PC-9 (cell line): ENCODE measurements at regions not wholly inside any gene's neighbourhood (a gene's known extent, or its start where the extent isn't known, plus 50 kb on each side); places are given as distances from the start of the nearest gene placed in this dataset.

Experiments used
- BruUV-seq: library from RNA; stranded (reverse); fragments of 400-500 nt; replicated peaks from 2 replicates; lab custom pipeline; 2021; lab: Mats Ljungman, UMichigan
- CTCF ChIA-PET: fragments of 300-600 bp; sonication (Branson Sonifier 250); formaldehyde crosslinking; loops from one replicate; lab custom pipeline; 2022; ENCODE audit warnings: antibody characterized with exemption; lab: Charles Lee
- POLR2A ChIA-PET: fragments of 300-600 bp; sonication (Branson Sonifier 250); formaldehyde crosslinking; loops from one replicate; lab custom pipeline; 2022; ENCODE audit warnings: antibody characterized with exemption; ENCODE audit not compliant: unreplicated experiment; lab: Charles Lee
- DNase-seq, 2 experiments: peaks; one replicate each; pipeline versions ENCODE4 v3.0.0 to v3.0.0-alpha.2; 2015 to 2022; ENCODE audit warnings: mixed read lengths in 1 of 2
- H2AFZ ChIP-seq: fragments of 200-600 bp; sonication (generic); 2 replicates; pipeline ENCODE4 v1.8.1; 2017; ENCODE audit warnings: antibody characterized with exemption
- H3F3A ChIP-seq: fragments of 200-600 bp; sonication (generic); 2 replicates; pipeline ENCODE4 v1.8.1; 2017; ENCODE audit warnings: antibody characterized with exemption, mild to moderate bottlenecking, low read depth; ENCODE audit not compliant: insufficient read depth
- H3K27ac ChIP-seq: fragments of 200-600 bp; sonication (generic); 2 replicates; pipeline ENCODE4 v1.6.1; 2016; ENCODE audit warnings: mixed run types
- H3K27me3 ChIP-seq: fragments of 200-600 bp; sonication (generic); 2 replicates; pipeline ENCODE4 v1.6.1; 2016; ENCODE audit warnings: low read depth, mixed run types; ENCODE audit not compliant: insufficient read depth
- H3K36me3 ChIP-seq: fragments of 200-600 bp; sonication (generic); 2 replicates; pipeline ENCODE4 v1.6.1; 2016; ENCODE audit warnings: low read depth, mixed run types
- H3K4me1 ChIP-seq: fragments of 200-600 bp; sonication (generic); replicated peaks from 2 replicates; pipeline ENCODE4 v1.6.1; 2016; ENCODE audit warnings: mixed run types; ENCODE audit not compliant: insufficient read depth
- H3K4me2 ChIP-seq: fragments of 200-600 bp; sonication (generic); 2 replicates; pipeline ENCODE4 v1.6.1; 2017; ENCODE audit warnings: mixed run types
- H3K4me3 ChIP-seq: fragments of 200-600 bp; sonication (generic); 2 replicates; pipeline ENCODE4 v1.6.1; 2016; ENCODE audit warnings: mixed run types
- H3K79me2 ChIP-seq: fragments of 200-600 bp; sonication (generic); 2 replicates; pipeline ENCODE4 v1.6.1; 2017; ENCODE audit warnings: low read depth, mixed run types
- H3K9me2 ChIP-seq: fragments of 200-600 bp; sonication (generic); 2 replicates; pipeline ENCODE4 v1.8.1; 2017; ENCODE audit warnings: mild to moderate bottlenecking; ENCODE audit not compliant: insufficient read depth
- H3K9me3 ChIP-seq: fragments of 200-600 bp; sonication (generic); 2 replicates; pipeline ENCODE4 v1.8.1; 2016; ENCODE audit warnings: low read depth; ENCODE audit not compliant: insufficient read depth
- H4K20me1 ChIP-seq: fragments of 200-600 bp; sonication (generic); 2 replicates; pipeline ENCODE4 v1.8.1; 2017; ENCODE audit not compliant: insufficient read depth
- EZH2 ChIP-seq: fragments of 200-600 bp; sonication (generic); IDR thresholded peaks from 2 replicates; pipeline ENCODE4 v1.8.0; 2017; ENCODE audit warnings: antibody characterized with exemption, low read depth
- intact Hi-C: fragments of 100-400 bp; cut with micrococcal nuclease; formaldehyde crosslinking; loops from one replicate; pipeline ENCODE4 v1.10.0; 2022; ENCODE audit not compliant: unreplicated experiment
- TF ChIP-seq, protein P1 (sequence below): fragments of 200-600 bp; sonication (generic); conservative IDR thresholded peaks from 2 replicates; pipeline ENCODE4 v1.6.1; 2017; ENCODE audit warnings: mixed run types, antibody characterized with exemption, mild to moderate bottlenecking, moderate library complexity

DNA sequence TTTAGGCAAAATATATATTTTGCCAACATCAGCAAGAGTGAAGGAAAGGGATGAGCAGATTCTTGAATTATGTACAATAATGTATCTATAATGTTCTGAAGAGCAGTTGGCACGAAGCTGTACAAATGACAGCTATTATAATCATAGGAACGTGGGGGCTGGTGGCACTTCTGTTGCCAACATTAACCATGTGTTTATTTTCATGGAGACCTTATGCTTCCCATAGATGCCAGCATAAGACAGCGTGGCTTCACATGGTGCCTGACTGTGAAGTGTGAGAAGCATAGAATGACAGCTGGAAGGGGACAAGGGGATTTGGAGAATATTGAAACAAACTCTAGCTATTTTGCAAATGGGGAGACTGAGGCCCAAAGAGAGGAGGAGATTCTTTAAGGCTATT lies 52.6 kb upstream of the ATP10B start:
- H4K20me1 ChIP-seq, result no peaks in the 10 kb centered on the region; the same call in 1 of the 2 replicates
- no peaks in the 10 kb centered on the region for H3K9me3 ChIP-seq
- H3K27ac ChIP-seq, result no peak overlapping the region
- DNase-seq, result no peak
- H3K36me3 ChIP-seq, result no peaks in the 10 kb centered on the region
- POLR2A ChIA-PET, result no interaction called here
- CTCF ChIA-PET, result no interaction called here
- no peak overlapping the region for H3K4me3 ChIP-seq
- H3K4me2 ChIP-seq, result no peak overlapping the region
- no peaks in the 10 kb centered on the region for H3K79me2 ChIP-seq
- no peak for TF ChIP-seq EZH2
- TF ChIP-seq, protein P1, sequence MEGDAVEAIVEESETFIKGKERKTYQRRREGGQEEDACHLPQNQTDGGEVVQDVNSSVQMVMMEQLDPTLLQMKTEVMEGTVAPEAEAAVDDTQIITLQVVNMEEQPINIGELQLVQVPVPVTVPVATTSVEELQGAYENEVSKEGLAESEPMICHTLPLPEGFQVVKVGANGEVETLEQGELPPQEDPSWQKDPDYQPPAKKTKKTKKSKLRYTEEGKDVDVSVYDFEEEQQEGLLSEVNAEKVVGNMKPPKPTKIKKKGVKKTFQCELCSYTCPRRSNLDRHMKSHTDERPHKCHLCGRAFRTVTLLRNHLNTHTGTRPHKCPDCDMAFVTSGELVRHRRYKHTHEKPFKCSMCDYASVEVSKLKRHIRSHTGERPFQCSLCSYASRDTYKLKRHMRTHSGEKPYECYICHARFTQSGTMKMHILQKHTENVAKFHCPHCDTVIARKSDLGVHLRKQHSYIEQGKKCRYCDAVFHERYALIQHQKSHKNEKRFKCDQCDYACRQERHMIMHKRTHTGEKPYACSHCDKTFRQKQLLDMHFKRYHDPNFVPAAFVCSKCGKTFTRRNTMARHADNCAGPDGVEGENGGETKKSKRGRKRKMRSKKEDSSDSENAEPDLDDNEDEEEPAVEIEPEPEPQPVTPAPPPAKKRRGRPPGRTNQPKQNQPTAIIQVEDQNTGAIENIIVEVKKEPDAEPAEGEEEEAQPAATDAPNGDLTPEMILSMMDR, result no peak
- no peaks in the 10 kb centered on the region for H3K27me3 ChIP-seq
- no peaks in the 10 kb centered on the region for H3F3A ChIP-seq
- no peaks in the 10 kb centered on the region for H3K4me1 ChIP-seq
- H2AFZ ChIP-seq, result no peak overlapping the region
- BruUV-seq, result no TSS peak
- no peaks in the 10 kb centered on the region; the same call in none of the 2 replicates for H3K9me2 ChIP-seq
- intact Hi-C loops, result no loop called here

DNA sequence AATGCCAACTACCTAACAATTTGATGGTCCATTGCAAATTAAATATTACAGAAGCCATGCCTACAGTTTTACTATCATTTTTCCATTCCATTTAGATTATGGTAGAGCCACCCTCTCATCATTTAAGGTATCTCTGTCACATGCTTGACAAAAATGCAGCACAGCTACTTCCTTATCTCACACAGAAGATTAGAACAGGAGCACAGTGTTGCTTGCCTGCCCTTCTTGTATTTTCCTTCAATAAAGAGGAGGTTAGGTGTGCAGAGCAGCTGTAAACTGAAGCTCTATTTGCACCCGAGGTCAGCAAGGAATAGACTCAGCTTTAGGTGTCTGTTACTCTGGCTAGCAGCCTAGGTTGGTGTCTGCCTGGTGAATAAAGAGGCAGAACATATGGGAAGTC lies 51.5 kb upstream of the ATP10B start:
- H3K79me2 ChIP-seq, result no peaks in the 10 kb centered on the region
- H3F3A ChIP-seq, result no peaks in the 10 kb centered on the region
- H3K4me2 ChIP-seq, result no peak overlapping the region
- H3K9me2 ChIP-seq, result no peaks in the 10 kb centered on the region; the same call in none of the 2 replicates
- no TSS peak for BruUV-seq
- CTCF ChIA-PET, result no interaction called here
- no peaks in the 10 kb centered on the region for H4K20me1 ChIP-seq
- H3K27ac ChIP-seq, result no peak overlapping the region
- no peak overlapping the region for H2AFZ ChIP-seq
- H3K36me3 ChIP-seq, result no peaks in the 10 kb centered on the region
- H3K4me3 ChIP-seq, result no peak overlapping the region
- intact Hi-C loops, result no loop called here
- no peaks in the 10 kb centered on the region for H3K4me1 ChIP-seq
- H3K9me3 ChIP-seq, result no peaks in the 10 kb centered on the region
- DNase-seq, result no peak
- POLR2A ChIA-PET, result interaction anchor here (0.6 kb wide), 1 partner anchor 305 kb away, joined by 3 read pairs; no protein-coding TSS in a partner anchor
- no peak for TF ChIP-seq EZH2
- TF ChIP-seq, protein P1, result no peak
- H3K27me3 ChIP-seq, result no peaks in the 10 kb centered on the region

DNA sequence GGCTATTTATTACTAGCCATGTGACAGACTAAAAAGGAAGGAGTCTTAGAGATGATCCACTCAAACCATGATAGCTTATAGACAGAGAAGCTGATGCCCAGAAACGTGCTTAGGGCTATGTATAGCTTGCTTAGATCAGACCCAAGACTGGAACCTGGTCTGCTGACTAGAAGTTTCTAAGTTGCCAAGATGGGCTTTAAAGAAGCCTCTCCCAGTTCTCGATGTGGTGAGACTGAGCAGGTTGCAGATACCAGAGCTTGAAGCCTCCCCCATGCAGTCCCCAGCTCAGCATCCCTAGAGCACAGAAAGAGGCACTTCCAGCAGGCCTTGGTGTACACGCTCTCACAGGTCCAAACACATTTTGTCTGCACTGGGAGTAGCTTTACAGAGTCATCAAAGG lies 51.1 kb upstream of the ATP10B start:
- H3F3A ChIP-seq, result no peaks in the 10 kb centered on the region
- no peaks in the 10 kb centered on the region for H3K79me2 ChIP-seq
- BruUV-seq, result no TSS peak
- H4K20me1 ChIP-seq, result no peaks in the 10 kb centered on the region
- H2AFZ ChIP-seq, result no peak overlapping the region
- no peaks in the 10 kb centered on the region for H3K4me1 ChIP-seq
- no peaks in the 10 kb centered on the region; the same call in none of the 2 replicates for H3K9me2 ChIP-seq
- H3K27ac ChIP-seq, result no peak overlapping the region
- POLR2A ChIA-PET, result interaction anchor here (0.6 kb wide), 1 partner anchor 306 kb away, joined by 3 read pairs; no protein-coding TSS in a partner anchor
- no peak overlapping the region for H3K4me3 ChIP-seq
- H3K36me3 ChIP-seq, result no peaks in the 10 kb centered on the region
- intact Hi-C loops, result no loop called here
- H3K9me3 ChIP-seq, result no peaks in the 10 kb centered on the region
- CTCF ChIA-PET, result no interaction called here
- H3K4me2 ChIP-seq, result no peak overlapping the region
- H3K27me3 ChIP-seq, result no peaks in the 10 kb centered on the region
- no peak for DNase-seq
- no peak for TF ChIP-seq EZH2
- TF ChIP-seq, protein P1, result no peak
